Dedifferentiated amniotic fluid mesenchymal stem cell (primary cell): ENCODE measurements at regions not wholly inside any gene's neighbourhood (a gene's known extent, or its start where the extent isn't known, plus 50 kb on each side); places are given as distances from the start of the nearest gene placed in this dataset.

Source experiments
- DNase-seq: peaks from one replicate; pipeline ENCODE4 v3.0.0-alpha.2; 2016; ENCODE audit errors: extremely low spot score

GRCh38 chrX:150293311-150294013 is 69.7 kb upstream of the MAMLD1 start:
- no peak for DNase-seq

GRCh38 chrX:150298841-150299551 is 64.1 kb upstream of the MAMLD1 start:
- no peak for DNase-seq

- DNase-seq: no peak
Observed at GRCh38 chrX:150299579-150299978, 63.5 kb upstream of the MAMLD1 start.

- DNase-seq: no peak
Observed at GRCh38 chrX:150303386-150304097, 59.6 kb upstream of the MAMLD1 start.

- no peak for DNase-seq
Observed at GRCh38 chrX:150306002-150306401, 57.1 kb upstream of the MAMLD1 start.

- DNase-seq: no peak
Observed at GRCh38 chrX:150308041-150308440, 55.1 kb upstream of the MAMLD1 start.

GRCh38 chrX:150308532-150309157 is 54.5 kb upstream of the MAMLD1 start:
- no peak for DNase-seq

GRCh38 chrX:150310417-150310816 is 52.7 kb upstream of the MAMLD1 start:
- no peak for DNase-seq

GRCh38 chrX:150310881-150311280 is 52.2 kb upstream of the MAMLD1 start:
- DNase-seq: no peak

- no peak for DNase-seq
Observed at GRCh38 chrX:150312931-150313330, 50.2 kb upstream of the MAMLD1 start.
